ENCODE measurements at regions not wholly inside any gene's neighbourhood (a gene's known extent, or its start where the extent isn't known, plus 50 kb on each side); places are given as distances from the start of the nearest gene placed in this dataset.
"Not testable (repeated sequence)": the region's sequence is repeated elsewhere in the genome, so short reads cannot be mapped to it uniquely, and the experiment has no call there.

- TF ChIP-seq EZH2phosphoT487 (IDR thresholded peaks at IDR 0.05; ENCODE audit: low read depth); CTCF (IDR thresholded peaks at IDR 0.05; ENCODE audit: low read depth, low read length): not testable (repeated sequence)
Measured at GRCh38 chr12:84099591-84099990, 813.0 kb downstream of the SLC6A15 start.
